Keratinocyte (primary cell): ENCODE measurements at regions not wholly inside any gene's neighbourhood (a gene's known extent, or its start where the extent isn't known, plus 50 kb on each side); places are given as distances from the start of the nearest gene placed in this dataset.

Source experiments
- DNase-seq: peaks from one replicate; pipeline ENCODE4 v3.0.0-alpha.2; 2011; ENCODE audit warnings: low read depth, missing footprints, low spot score
- FAIRE-seq: peaks from 2 replicates; lab custom pipeline; 2011; peaks lifted over from hg19 to GRCh38; lab: Jason Lieb, UNC
- H2AFZ ChIP-seq: 2 replicates; pipeline ENCODE4 v1.6.0; 2012; ENCODE audit warnings: low read length, control low read depth, inconsistent platforms; ENCODE audit not compliant: control insufficient read depth
- H3K27ac ChIP-seq: 2 replicates; pipeline ENCODE4 v1.5.1; 2011; ENCODE audit warnings: low read length; ENCODE audit not compliant: control insufficient read depth, insufficient read depth
- H3K27me3 ChIP-seq: 3 replicates; pipeline ENCODE4 v1.6.0; 2011; ENCODE audit warnings: low read length; ENCODE audit not compliant: control insufficient read depth, insufficient read depth; ENCODE audit errors: extremely low read depth
- H3K36me3 ChIP-seq, 2 experiments: 2 replicates in 1 of 2; 3 replicates in 1 of 2; pipeline ENCODE4 v1.5.1; 2011; ENCODE audit warnings: low read length in 2 of 2, mild to moderate bottlenecking in 1 of 2; ENCODE audit not compliant: control insufficient read depth in 2 of 2, insufficient read depth in 2 of 2; ENCODE audit errors: extremely low read depth in 1 of 2
- H3K4me1 ChIP-seq: 3 replicates; pipeline ENCODE4 v1.5.1; 2011; ENCODE audit warnings: low read length; ENCODE audit not compliant: control insufficient read depth, insufficient read depth; ENCODE audit errors: extremely low read depth
- H3K4me2 ChIP-seq: 3 replicates; pipeline ENCODE4 v1.6.0; 2011; ENCODE audit warnings: low read depth, low read length; ENCODE audit not compliant: control insufficient read depth, insufficient read depth; ENCODE audit errors: extremely low read depth
- H3K4me3 ChIP-seq, 3 experiments: fragments of 200-600 bp in 1 of 3; sonication (generic) in 1 of 3; 2 replicates in 2 of 3; 3 replicates in 1 of 3; pipeline ENCODE4 v1.5.1; 2011 to 2016; ENCODE audit warnings: low read length in 3 of 3, mild to moderate bottlenecking in 3 of 3, control low read depth in 2 of 3, inconsistent platforms in 1 of 3, low read depth in 1 of 3, mixed read lengths in 1 of 3, mixed run types in 1 of 3, moderate library complexity in 1 of 3; ENCODE audit not compliant: control insufficient read depth in 2 of 3, insufficient read depth in 2 of 3; ENCODE audit errors: extremely low read depth in 1 of 3
- H3K79me2 ChIP-seq: 2 replicates; pipeline ENCODE4 v1.6.0; 2012; ENCODE audit warnings: low read length; ENCODE audit not compliant: control insufficient read depth, insufficient read depth
- H3K9ac ChIP-seq: 3 replicates; pipeline ENCODE4 v1.6.0; 2011; ENCODE audit warnings: low read length; ENCODE audit not compliant: control insufficient read depth, insufficient read depth; ENCODE audit errors: extremely low read depth
- H3K9me1 ChIP-seq: 3 replicates; pipeline ENCODE4 v1.6.0; 2011; ENCODE audit warnings: low read length; ENCODE audit not compliant: control insufficient read depth, insufficient read depth; ENCODE audit errors: extremely low read depth
- H3K9me3 ChIP-seq: 2 replicates; pipeline ENCODE4 v1.5.1; 2012; ENCODE audit warnings: low read depth, low read length; ENCODE audit not compliant: control insufficient read depth
- H4K20me1 ChIP-seq: 3 replicates; pipeline ENCODE4 v1.6.0; 2011; ENCODE audit warnings: low read length; ENCODE audit not compliant: control insufficient read depth, insufficient read depth; ENCODE audit errors: extremely low read depth
- CTCF ChIP-seq, 3 experiments: IDR thresholded peaks in 1 of 3; conservative IDR thresholded peaks in 1 of 3; optimal IDR thresholded peaks in 1 of 3; 2 replicates in 2 of 3; 3 replicates in 1 of 3; pipeline versions ENCODE3 to v1.5.1; 2011; ENCODE audit warnings: low read length in 3 of 3, mild to moderate bottlenecking in 3 of 3, moderate library complexity in 2 of 3, control low read depth in 1 of 3, inconsistent platforms in 1 of 3; ENCODE audit not compliant: insufficient read depth in 2 of 3; ENCODE audit errors: extremely low read depth in 1 of 3
- EZH2 ChIP-seq: IDR thresholded peaks from one replicate; pipeline ENCODE4 v1.6.1; 2012; ENCODE audit warnings: inconsistent platforms, mild to moderate bottlenecking, low read length, moderate library complexity
- dilution Hi-C: fragments of 300-500 bp; cut with MboI; formaldehyde crosslinking; loops from one replicate; pipeline ENCODE4 v1.7.0; 2020; ENCODE audit warnings: low sequenced_read_pairs; ENCODE audit not compliant: extremely low pct_ligation_motif_present

DNA sequence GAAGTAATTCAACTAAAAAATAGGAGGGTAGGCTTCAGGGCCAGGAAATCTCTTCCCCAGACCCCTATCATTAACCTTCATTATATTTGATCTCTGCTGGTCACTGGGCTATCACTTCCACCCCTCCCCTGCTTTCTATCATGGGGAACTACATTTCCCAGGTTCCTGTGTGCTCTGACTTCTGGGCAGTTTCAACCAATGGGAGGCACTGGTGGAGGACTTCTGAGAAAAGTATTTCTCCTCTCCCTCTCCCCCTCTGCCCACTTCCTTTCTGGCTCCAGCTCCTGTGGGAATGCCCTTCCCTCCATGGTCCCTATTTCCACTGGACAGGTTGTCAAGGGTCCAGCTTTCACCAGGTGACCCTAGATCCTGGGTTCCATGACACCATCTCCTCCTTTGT is 364.4 kb downstream of the C16orf95 start:
- Histone ChIP-seq H3K9me3 (peaks cover 7% of the 10 kb centered on the region), H3K9me1 (no peaks in the 10 kb centered on the region), H3K79me2 (no peaks in the 10 kb centered on the region), H3K4me1 (peaks cover 5% of the 10 kb centered on the region), H4K20me1 (no peaks in the 10 kb centered on the region), H3K4me3 (no peak overlapping the region), H3K27me3 (no peaks in the 10 kb centered on the region), H2AFZ (no peak overlapping the region), H3K4me2 (no peak overlapping the region), H3K9ac (no peak overlapping the region), H3K36me3 (no peaks in the 10 kb centered on the region), H3K27ac (no peak overlapping the region)
- TF ChIP-seq EZH2 (no peak), CTCF (optimal IDR thresholded peaks at IDR 0.05 in 1 of 3, IDR thresholded peaks at IDR 0.05 in 1 of 3, conservative IDR thresholded peaks at IDR 0.05 in 1 of 3; ENCODE audit: extremely low read depth in 1 of 3, insufficient read depth in 2 of 3, low read length in 3 of 3) (no peak)
- dilution Hi-C loops = no loop called here
- FAIRE-seq (no peak), DNase-seq (no peak)

DNA sequence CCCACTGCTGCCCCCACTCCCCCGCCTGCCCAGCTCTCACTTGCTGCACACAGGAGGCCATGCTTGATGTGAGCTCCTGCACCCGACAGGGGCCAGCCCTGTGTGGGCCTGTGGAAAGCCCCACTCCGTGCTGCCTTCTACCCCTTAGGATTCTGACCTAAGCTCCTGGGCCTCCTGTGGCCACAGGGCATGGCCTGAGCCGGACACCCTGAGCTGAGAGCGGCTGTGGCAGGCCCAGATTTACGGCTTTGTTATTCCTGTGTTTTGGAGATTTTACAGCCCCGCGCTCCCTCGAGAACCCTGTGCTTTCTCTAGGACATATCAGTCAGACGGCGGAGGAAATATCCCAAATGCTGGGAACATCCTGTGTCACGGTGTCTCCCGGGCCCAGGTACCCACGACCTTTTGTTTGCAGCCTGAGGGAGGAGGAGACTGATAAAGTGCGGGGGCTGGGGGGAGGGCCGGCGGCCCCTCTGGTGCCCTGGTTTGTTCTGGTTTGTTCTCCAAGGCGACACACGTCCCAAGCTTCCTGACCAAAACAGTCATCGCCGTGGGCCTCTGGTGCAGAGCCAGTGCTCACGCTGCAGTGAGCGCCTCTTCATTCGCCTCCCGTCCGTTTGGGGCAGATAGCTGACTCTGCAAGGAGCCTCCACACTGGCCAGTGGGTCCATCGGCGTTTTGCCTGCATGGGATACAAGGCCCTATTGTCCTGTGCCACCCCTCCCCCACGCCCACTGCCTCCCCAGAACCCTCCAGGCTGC is 363.4 kb downstream of the C16orf95 start:
- H3K4me3 ChIP-seq = no peak overlapping the region
- no peak for TF ChIP-seq CTCF (optimal IDR thresholded peaks at IDR 0.05 in 1 of 3, IDR thresholded peaks at IDR 0.05 in 1 of 3, conservative IDR thresholded peaks at IDR 0.05 in 1 of 3; ENCODE audit: extremely low read depth in 1 of 3, insufficient read depth in 2 of 3, low read length in 3 of 3)
- no peak for TF ChIP-seq EZH2
- H3K27me3 ChIP-seq = peaks cover 5% of the 10 kb centered on the region
- no peaks in the 10 kb centered on the region for H3K36me3 ChIP-seq
- no peak overlapping the region for H3K9ac ChIP-seq
- no peak overlapping the region for H3K27ac ChIP-seq
- no peak for FAIRE-seq
- no peak overlapping the region for H3K4me2 ChIP-seq
- H3K9me1 ChIP-seq = no peaks in the 10 kb centered on the region
- no peaks in the 10 kb centered on the region for H3K79me2 ChIP-seq
- H4K20me1 ChIP-seq = no peaks in the 10 kb centered on the region
- DNase-seq = no peak
- peaks cover 7% of the 10 kb centered on the region for H3K9me3 ChIP-seq
- no peak overlapping the region for H2AFZ ChIP-seq
- peaks cover 5% of the 10 kb centered on the region for H3K4me1 ChIP-seq
- dilution Hi-C loops = no loop called here
